ENCODE measurements at regions not wholly inside any gene's neighbourhood (a gene's known extent, or its start where the extent isn't known, plus 50 kb on each side); places are given as distances from the start of the nearest gene placed in this dataset.

DNA sequence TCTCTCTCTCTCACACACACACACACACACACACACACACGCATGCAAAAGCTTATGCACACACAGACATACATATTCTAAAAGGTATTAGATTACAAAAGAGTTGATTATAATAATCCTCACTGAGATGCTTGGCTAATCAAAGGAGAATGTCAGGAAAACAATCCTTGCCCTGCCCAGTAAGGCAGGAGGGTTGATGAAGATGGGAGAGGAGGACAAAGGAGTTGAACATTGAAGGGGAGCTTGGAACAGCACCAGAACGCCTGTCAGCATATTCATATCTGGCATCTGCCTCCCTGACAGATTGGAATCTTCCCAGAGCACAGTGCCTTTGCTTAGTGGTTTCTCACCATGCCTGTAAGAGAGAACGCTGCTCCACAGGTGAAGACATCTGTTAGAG lies 68.6 kb upstream of the PALMD start:
- ATAC-seq (replicated peaks), result no peak
- Mint-ChIP-seq H3K9me3 (peaks cover 4% of the 10 kb centered on the region), H3K27me3 (peaks cover 11% of the 10 kb centered on the region), H3K4me3 (no peak overlapping the region), H3K36me3 (ENCODE audit: low read depth) (no peaks in the 10 kb centered on the region), H3K4me1 (no peaks in the 10 kb centered on the region), H3K27ac (no peak overlapping the region)

DNA sequence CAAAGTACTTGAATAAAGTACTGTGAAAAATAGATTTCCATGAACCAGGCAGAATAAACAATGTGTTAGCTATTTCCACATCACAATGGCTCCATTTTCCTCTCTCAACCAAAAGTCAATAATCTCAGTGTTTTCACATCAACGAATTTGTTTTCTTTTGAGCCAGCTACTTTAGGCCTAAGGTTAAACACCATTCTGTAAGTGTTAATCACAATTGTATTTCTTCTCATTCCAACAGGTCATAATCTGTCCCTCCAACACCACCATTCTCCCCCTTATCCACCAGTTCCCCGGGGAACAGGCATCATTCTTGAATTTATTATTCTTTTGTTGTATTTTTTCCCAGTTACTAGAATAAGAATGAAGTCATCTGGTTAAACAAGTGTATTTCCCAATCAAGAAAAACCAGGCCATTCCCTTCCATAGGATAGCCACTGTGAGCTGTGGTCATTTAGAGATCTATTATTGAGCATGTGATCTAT lies 66.2 kb upstream of the PALMD start:
- H3K36me3 Mint-ChIP-seq (ENCODE audit: low read depth), result no peaks in the 10 kb centered on the region

DNA sequence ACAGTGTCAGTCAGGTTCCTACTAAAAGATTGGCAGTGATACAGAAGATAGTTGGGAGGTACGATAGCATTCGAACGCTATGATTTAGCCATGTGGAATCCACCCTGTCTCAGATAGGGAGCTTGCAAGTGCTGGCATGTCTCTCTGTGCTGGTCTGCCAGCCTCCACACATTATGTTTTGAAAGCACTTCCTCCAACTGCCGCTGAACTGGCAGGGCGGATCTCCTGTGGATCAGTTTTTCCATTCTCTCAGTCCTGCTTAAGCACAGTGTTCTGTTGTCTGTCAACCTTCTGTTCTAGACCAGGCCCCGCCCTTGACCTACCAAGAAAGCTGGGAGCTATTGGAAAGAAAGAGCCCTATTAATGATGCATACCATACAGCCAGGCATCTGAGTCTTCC lies 65.5 kb upstream of the PALMD start:
- H3K27ac Mint-ChIP-seq, result no peak overlapping the region
- H3K4me1 Mint-ChIP-seq, result no peaks in the 10 kb centered on the region
- no peak overlapping the region for H3K4me3 Mint-ChIP-seq
- peaks cover 7% of the 10 kb centered on the region for H3K27me3 Mint-ChIP-seq
- ATAC-seq (replicated peaks), result no peak
- no peaks in the 10 kb centered on the region for H3K36me3 Mint-ChIP-seq (ENCODE audit: low read depth)
- H3K9me3 Mint-ChIP-seq, result peaks cover 4% of the 10 kb centered on the region

More for the DNA sequence above, 66.2 kb upstream of the PALMD start:
- no peaks in the 10 kb centered on the region for H3K4me1 Mint-ChIP-seq
- H3K27ac Mint-ChIP-seq, result no peak overlapping the region
- no peak overlapping the region for H3K4me3 Mint-ChIP-seq
- ATAC-seq (replicated peaks), result no peak
- H3K9me3 Mint-ChIP-seq, result peaks cover 4% of the 10 kb centered on the region
- H3K27me3 Mint-ChIP-seq, result peaks cover 7% of the 10 kb centered on the region

DNA sequence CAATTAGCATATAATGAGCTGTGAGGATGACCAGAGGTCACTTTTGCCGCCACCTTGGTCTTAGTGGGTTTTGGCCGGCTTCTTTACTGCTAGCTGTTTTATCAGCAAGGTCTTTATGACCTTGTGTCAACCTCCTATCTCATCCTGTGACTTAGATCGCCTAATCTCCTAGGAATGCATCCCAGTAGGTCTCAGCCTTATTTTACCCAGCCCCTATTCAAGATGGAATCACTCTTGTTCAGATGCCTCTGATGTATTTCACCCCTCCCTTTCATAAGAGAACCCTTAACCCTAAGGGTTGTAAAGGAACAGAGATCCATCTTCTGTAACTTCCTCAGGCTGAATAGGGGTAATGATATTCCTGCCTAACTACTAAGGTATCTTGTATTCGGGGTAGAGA lies 58.9 kb upstream of the PALMD start:
- H3K36me3 Mint-ChIP-seq (ENCODE audit: low read depth), result no peaks in the 10 kb centered on the region
- H3K27me3 Mint-ChIP-seq, result peaks cover 24% of the 10 kb centered on the region
- no peaks in the 10 kb centered on the region for H3K4me1 Mint-ChIP-seq
- no peak overlapping the region for H3K27ac Mint-ChIP-seq
- no peaks in the 10 kb centered on the region for H3K9me3 Mint-ChIP-seq
- no peak for ATAC-seq (replicated peaks)
- no peak overlapping the region for H3K4me3 Mint-ChIP-seq

DNA sequence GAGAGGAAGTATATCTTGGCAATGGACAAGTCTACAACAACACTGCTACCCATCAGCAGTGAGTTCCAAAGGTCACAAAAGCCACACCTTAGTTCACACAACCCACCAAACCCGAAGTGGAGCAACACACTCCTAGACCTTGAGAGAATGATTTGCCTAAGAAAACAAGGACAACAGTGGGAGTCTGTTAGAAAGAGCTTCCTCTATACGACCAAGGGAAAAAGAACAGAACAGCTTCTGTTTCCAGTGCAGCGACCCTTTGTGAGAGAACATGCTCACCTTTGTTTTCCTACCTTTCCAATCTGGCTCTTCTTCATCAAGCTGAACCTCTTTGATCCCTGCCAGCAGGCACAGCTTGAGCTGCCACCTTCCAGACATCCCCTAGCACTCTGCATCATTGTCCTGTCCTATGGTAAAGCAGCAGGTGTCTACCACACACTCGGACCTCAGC lies 56.7 kb upstream of the PALMD start:
- Mint-ChIP-seq H3K4me1 (no peaks in the 10 kb centered on the region), H3K27ac (no peak overlapping the region), H3K4me3 (no peak overlapping the region), H3K27me3 (peaks cover 28% of the 10 kb centered on the region), H3K36me3 (ENCODE audit: low read depth) (no peaks in the 10 kb centered on the region), H3K9me3 (no peaks in the 10 kb centered on the region)
- ATAC-seq (replicated peaks), result no peak

DNA sequence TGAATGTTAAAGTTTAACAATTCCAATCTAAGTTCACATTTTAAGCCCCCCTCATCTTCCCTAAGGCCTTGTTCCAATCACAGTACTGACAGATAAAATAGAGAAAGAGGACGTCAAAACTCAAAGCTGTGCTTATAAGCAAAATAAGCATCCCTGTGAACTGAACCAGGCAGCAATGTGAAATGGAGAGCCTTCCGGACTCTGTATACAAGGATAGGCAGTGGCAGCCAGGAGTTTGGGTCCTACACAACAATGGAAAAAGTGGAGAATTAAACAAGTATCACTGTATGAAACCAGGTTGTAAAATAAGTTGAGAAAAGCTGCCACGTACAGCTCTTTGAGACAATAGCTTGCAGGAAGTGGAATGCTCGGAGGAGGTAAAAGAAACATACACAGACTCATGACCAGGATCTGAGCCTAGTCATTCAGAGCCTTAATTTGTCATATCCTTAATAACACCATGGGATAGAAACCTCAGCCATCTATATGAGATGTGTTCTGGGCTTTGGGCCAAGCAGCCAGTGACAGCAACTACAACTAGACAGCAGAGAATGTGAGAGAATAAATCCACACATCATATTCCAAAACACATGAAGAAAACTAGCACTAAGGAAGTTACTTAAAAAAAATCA lies 55.2 kb upstream of the PALMD start:
- Mint-ChIP-seq H3K27ac (no peak overlapping the region), H3K9me3 (no peaks in the 10 kb centered on the region), H3K4me3 (no peak overlapping the region), H3K27me3 (peaks cover 28% of the 10 kb centered on the region), H3K36me3 (ENCODE audit: low read depth) (no peaks in the 10 kb centered on the region), H3K4me1 (no peaks in the 10 kb centered on the region)
- ATAC-seq (replicated peaks), result no peak

DNA sequence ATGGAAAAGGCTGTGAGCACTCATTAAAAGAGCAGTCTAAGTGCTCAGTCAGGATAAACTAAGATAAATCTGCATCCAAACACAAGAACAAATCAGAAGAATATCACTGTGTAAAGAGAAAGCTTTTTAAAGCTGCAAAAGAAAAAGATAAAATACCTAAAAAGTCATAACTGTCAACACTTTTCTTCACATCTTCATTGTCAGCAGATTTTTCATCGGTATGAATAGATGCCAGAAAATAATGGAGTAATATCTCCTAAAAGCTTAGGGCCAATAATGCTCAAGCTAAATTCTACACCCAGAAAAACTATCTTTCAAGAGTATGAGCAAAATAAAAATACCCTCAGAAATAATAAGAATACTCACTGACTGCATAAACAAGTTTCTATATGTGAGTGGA lies 54.0 kb upstream of the PALMD start:
- Mint-ChIP-seq H3K27me3 (peaks cover 30% of the 10 kb centered on the region), H3K4me3 (no peak overlapping the region), H3K36me3 (ENCODE audit: low read depth) (no peaks in the 10 kb centered on the region), H3K9me3 (peaks cover 2% of the 10 kb centered on the region), H3K4me1 (no peaks in the 10 kb centered on the region), H3K27ac (no peak overlapping the region)
- ATAC-seq (replicated peaks), result no peak

DNA sequence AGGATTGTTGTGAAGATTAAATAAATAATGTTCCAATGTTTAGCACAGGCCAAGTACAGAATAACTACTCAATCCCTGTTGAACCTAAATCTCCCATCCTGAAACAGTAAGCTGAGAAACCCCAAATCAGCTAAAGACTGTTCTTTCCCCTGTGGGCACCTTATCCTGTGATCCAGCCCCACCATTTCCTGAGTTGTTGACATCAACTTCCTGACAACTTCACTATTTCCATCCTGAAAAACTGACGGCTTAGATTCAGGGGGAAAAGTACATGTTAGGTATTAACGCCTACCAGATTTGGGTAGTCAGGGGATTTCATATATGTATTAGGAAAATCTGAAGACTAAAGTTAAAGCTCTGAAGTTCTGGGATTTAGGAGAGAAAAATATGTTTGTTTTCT lies 51.7 kb upstream of the PALMD start:
- Mint-ChIP-seq H3K4me3 (no peak overlapping the region), H3K4me1 (no peaks in the 10 kb centered on the region), H3K36me3 (ENCODE audit: low read depth) (no peaks in the 10 kb centered on the region), H3K9me3 (peaks cover 7% of the 10 kb centered on the region), H3K27ac (no peak overlapping the region), H3K27me3 (peaks cover 31% of the 10 kb centered on the region)
- no peak for ATAC-seq (replicated peaks)

DNA sequence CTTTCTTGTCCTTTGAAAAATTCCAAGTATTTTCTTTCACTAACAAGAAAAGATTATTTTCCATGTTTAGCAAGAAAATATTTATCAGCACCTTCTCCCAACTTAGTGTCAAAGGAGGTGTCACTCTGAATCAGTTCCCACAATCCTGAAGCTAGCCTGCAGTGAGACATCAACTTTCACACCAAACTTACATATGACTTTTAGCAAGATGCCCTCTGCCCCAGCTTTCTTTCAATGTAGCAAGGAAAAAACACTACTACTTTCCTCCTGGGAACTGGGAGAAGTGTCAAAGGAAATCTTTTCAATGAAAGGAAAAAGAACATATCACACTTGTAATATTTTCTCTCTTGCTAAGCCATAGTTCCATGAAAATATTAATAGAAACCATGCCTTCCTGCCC lies 50.9 kb upstream of the PALMD start:
- ATAC-seq (replicated peaks), result no peak
- Mint-ChIP-seq H3K4me3 (no peak overlapping the region), H3K9me3 (peaks cover 7% of the 10 kb centered on the region), H3K27ac (no peak overlapping the region), H3K4me1 (no peaks in the 10 kb centered on the region), H3K36me3 (ENCODE audit: low read depth) (no peaks in the 10 kb centered on the region), H3K27me3 (peaks cover 25% of the 10 kb centered on the region)

DNA sequence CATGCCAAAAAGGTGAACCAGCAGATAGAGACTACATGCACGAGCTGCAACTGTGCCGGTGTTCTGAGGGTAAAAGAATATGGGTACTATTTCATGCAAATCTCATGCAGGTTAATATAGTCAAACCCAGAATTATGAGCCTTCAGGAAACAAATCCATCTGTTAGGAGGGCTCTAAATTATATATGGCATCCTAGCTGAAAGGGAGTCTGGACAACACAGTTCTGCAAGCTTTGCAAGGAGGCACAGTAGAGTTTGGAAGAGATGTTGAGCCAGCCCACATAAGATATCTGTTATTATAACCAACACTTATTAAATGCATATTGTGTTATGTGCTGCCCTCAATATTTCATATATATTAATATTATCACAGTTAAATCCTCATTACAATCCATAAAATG lies 50.5 kb upstream of the PALMD start:
- no peak for ATAC-seq (replicated peaks)
- peaks cover 22% of the 10 kb centered on the region for H3K27me3 Mint-ChIP-seq
- H3K4me3 Mint-ChIP-seq, result no peak overlapping the region
- no peaks in the 10 kb centered on the region for H3K36me3 Mint-ChIP-seq (ENCODE audit: low read depth)
- H3K4me1 Mint-ChIP-seq, result no peaks in the 10 kb centered on the region
- peaks cover 7% of the 10 kb centered on the region for H3K9me3 Mint-ChIP-seq
- no peak overlapping the region for H3K27ac Mint-ChIP-seq
